Sigmoid colon (tissue), 6 donors: ENCODE measurements at regions not wholly inside any gene's neighbourhood (a gene's known extent, or its start where the extent isn't known, plus 50 kb on each side); places are given as distances from the start of the nearest gene placed in this dataset.

Source experiments
- DNase-seq: peaks from one replicate; pipeline ENCODE4 v3.0.0-alpha.2; 2019
- H3K27ac ChIP-seq, 4 donors: fragments of 200-600 bp; sonication (generic); one replicate each; pipeline ENCODE4 v1.5.1; 2016 to 2019; ENCODE audit warnings: mild to moderate bottlenecking in 1 of 4
- H3K27me3 ChIP-seq, 3 donors: fragments of 200-600 bp; sonication (generic); one replicate each; pipeline ENCODE4 v1.5.1; 2019; ENCODE audit warnings: mild to moderate bottlenecking in 1 of 3
- H3K36me3 ChIP-seq, 4 donors: fragments of 200-600 bp; sonication (generic); one replicate each; pipeline ENCODE4 v1.5.1; 2016 to 2019
- H3K4me1 ChIP-seq, 4 donors: fragments of 200-600 bp; sonication (generic); one replicate each; pipeline ENCODE4 v1.5.1; 2017 to 2019
- H3K4me3 ChIP-seq, 4 donors: fragments of 200-600 bp; sonication (generic); one replicate each; pipeline ENCODE4 v1.5.1; 2017 to 2019; ENCODE audit warnings: mild to moderate bottlenecking in 2 of 4, moderate library complexity in 1 of 4
- H3K9me3 ChIP-seq, 4 donors: fragments of 200-600 bp in 3 of 4; sonication (generic) in 3 of 4; one replicate each; pipeline versions ENCODE4 v1.5.1 to v1.6.1; 2013 to 2019
- EP300 ChIP-seq, 4 donors: sonication (generic); formaldehyde crosslinking; IDR thresholded peaks; one replicate each; pipeline ENCODE4 v1.6.1; 2017; ENCODE audit warnings: antibody characterized with exemption in 4 of 4
- POLR2A ChIP-seq, 2 donors: fragments of 450-650 bp; IDR thresholded peaks; one replicate each; pipeline ENCODE4 v1.6.1; 2016; ENCODE audit warnings: antibody characterized with exemption in 2 of 2, mild to moderate bottlenecking in 2 of 2, moderate library complexity in 2 of 2
- POLR2AphosphoS5 ChIP-seq, 4 donors: sonication (generic); formaldehyde crosslinking; IDR thresholded peaks; one replicate each; pipeline ENCODE4 v1.6.1; 2017; ENCODE audit warnings: antibody characterized with exemption in 4 of 4
- WGBS, 2 donors: extraction: QIAGEN DNeasy Blood & Tissue Kit; methylation state at CpG; one replicate each; pipeline ENCODE4 v1.1.7; 2013; 5-methylcytosine and 5-hydroxymethylcytosine counted together
- intact Hi-C: fragments of 100-400 bp; cut with DNase I; formaldehyde crosslinking; loops from one replicate; pipeline ENCODE4 v1.15.1; 2023
- TF ChIP-seq, protein P1 (sequence below), 4 experiments: fragments of 450-650 bp in 3 of 4; fragments of 200-600 bp in 1 of 4; IDR thresholded peaks; one replicate each; pipeline ENCODE4 v1.5.1; 2016 to 2019; ENCODE audit warnings: antibody characterized with exemption in 4 of 4, mild to moderate bottlenecking in 3 of 4, moderate library complexity in 2 of 4
- donor health status: healthy with polysubstance abuse.
- donor health status: healthy.

DNA sequence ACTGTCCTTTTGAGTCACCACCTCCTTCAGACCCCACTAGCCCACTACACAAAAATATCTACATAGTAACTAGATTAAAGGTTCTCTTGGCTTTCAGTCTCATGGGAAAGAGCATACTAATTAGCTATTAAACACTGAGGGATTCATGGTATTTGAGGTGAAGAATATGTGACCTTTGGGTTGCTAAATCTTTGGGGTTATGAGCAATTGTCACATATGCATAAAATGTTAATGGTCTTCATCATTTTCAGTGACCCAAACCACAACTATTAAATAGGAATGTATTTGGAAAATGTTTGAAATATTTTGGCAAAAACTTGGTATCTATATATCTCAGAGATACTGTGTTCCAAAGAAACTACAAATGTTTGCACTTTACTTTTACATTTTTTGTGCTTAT, 365.1 kb downstream of the MAGEB5 start:
- no peak overlapping the region for H3K4me3 ChIP-seq
- no peak for DNase-seq
- no peaks in the 10 kb centered on the region for H3K9me3 ChIP-seq
- intact Hi-C loops, result no loop called here
- H3K27me3 ChIP-seq, result no peaks in the 10 kb centered on the region
- no peaks in the 10 kb centered on the region for H3K4me1 ChIP-seq
- H3K36me3 ChIP-seq, result no peaks in the 10 kb centered on the region
- no peak overlapping the region for H3K27ac ChIP-seq
- TF ChIP-seq POLR2A (IDR thresholded peaks at IDR 0.05) (no peak), EP300 (IDR thresholded peaks at IDR 0.05) (no peak), POLR2AphosphoS5 (IDR thresholded peaks at IDR 0.05) (no peak)
- TF ChIP-seq, protein P1, sequence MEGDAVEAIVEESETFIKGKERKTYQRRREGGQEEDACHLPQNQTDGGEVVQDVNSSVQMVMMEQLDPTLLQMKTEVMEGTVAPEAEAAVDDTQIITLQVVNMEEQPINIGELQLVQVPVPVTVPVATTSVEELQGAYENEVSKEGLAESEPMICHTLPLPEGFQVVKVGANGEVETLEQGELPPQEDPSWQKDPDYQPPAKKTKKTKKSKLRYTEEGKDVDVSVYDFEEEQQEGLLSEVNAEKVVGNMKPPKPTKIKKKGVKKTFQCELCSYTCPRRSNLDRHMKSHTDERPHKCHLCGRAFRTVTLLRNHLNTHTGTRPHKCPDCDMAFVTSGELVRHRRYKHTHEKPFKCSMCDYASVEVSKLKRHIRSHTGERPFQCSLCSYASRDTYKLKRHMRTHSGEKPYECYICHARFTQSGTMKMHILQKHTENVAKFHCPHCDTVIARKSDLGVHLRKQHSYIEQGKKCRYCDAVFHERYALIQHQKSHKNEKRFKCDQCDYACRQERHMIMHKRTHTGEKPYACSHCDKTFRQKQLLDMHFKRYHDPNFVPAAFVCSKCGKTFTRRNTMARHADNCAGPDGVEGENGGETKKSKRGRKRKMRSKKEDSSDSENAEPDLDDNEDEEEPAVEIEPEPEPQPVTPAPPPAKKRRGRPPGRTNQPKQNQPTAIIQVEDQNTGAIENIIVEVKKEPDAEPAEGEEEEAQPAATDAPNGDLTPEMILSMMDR (IDR thresholded peaks at IDR 0.05), result no peak

DNA sequence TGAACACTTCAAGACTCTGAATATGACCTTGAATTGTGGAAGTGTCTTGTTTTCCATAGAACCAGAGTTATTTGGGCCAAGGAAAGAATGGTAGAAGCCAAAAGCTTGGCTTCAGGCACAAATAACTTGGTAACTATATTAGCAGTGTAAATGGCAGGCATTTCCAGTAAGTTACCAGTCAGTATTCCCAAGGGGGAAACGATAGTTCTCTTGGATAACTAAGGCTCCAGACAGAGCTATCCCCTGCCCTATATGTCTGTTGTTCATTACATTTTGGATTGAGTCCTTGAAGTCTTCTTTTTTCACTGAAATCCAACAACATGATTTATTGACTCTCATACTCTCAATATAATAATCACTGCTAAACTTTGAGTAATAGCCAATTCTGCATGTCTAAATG, 364.1 kb downstream of the MAGEB5 start:
- Histone ChIP-seq H3K4me1 (no peaks in the 10 kb centered on the region), H3K27ac (no peak overlapping the region), H3K9me3 (no peaks in the 10 kb centered on the region), H3K36me3 (no peaks in the 10 kb centered on the region), H3K27me3 (no peaks in the 10 kb centered on the region), H3K4me3 (no peak overlapping the region)
- no peak for TF ChIP-seq EP300 (IDR thresholded peaks at IDR 0.05)
- no peak for TF ChIP-seq POLR2AphosphoS5 (IDR thresholded peaks at IDR 0.05)
- TF ChIP-seq POLR2A (IDR thresholded peaks at IDR 0.05), result no peak
- intact Hi-C loops, result no loop called here
- no peak for DNase-seq
- 40 to 56% methylated on average over 1 of the region's 1 CpG for WGBS, 2 donors

DNA sequence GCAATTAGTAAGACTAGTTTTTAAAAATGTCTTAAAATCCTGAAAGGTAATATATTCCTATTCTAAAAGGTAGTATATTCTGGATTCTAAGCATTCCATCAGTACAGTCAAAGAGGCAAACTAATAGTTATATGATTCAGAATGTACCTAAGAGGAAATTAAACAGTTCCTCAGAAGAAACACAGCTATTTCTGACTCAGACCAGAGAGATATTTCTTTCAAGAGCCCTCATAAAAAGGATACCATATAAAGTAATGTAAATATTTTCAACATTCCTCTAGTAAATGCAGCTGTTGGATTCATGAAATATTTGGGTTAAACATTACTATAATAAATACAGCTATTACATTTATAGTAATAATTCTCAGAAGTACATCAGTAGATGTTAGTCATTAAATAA, 358.3 kb downstream of the MAGEB5 start:
- Histone ChIP-seq H3K27me3 (no peaks in the 10 kb centered on the region), H3K27ac (no peak overlapping the region), H3K4me3 (no peak overlapping the region), H3K9me3 (no peaks in the 10 kb centered on the region), H3K36me3 (no peaks in the 10 kb centered on the region), H3K4me1 (no peaks in the 10 kb centered on the region)
- TF ChIP-seq POLR2AphosphoS5 (IDR thresholded peaks at IDR 0.05), result no peak
- TF ChIP-seq EP300 (IDR thresholded peaks at IDR 0.05), result no peak
- TF ChIP-seq POLR2A (IDR thresholded peaks at IDR 0.05), result no peak
- TF ChIP-seq, protein P1 (IDR thresholded peaks at IDR 0.05), result no peak
- intact Hi-C loops, result no loop called here
- no peak for DNase-seq

DNA sequence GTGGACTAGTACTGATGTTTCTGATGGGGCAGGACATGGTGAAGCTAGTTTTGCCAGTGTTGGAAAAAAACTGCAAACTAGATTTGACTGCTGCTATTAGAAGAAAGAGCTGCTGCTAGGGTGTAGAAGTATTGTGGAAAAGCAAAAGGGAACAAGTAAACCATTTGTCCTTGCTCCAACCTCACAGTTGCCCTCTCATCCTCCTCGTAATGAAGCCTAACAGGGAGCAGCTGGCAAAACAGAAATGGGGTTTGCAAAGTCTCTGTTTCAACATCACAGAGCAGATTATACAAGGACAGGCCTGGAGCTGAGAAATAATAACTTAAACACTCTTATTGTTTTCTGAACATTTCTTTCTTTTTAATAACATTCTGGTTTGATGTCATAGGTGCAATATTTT, 346.2 kb downstream of the MAGEB5 start:
- no peak for DNase-seq
- TF ChIP-seq, protein P1 (IDR thresholded peaks at IDR 0.05), result no peak
- TF ChIP-seq POLR2AphosphoS5 (IDR thresholded peaks at IDR 0.05), result no peak
- intact Hi-C loops, result no loop called here
- 16 to 59% methylated on average over 1 of the region's 1 CpG for WGBS, 2 donors
- no peaks in the 10 kb centered on the region for H3K9me3 ChIP-seq
- no peak overlapping the region for H3K27ac ChIP-seq
- H3K4me1 ChIP-seq, result no peaks in the 10 kb centered on the region
- H3K4me3 ChIP-seq, result no peak overlapping the region
- no peaks in the 10 kb centered on the region for H3K27me3 ChIP-seq
- no peaks in the 10 kb centered on the region for H3K36me3 ChIP-seq

DNA sequence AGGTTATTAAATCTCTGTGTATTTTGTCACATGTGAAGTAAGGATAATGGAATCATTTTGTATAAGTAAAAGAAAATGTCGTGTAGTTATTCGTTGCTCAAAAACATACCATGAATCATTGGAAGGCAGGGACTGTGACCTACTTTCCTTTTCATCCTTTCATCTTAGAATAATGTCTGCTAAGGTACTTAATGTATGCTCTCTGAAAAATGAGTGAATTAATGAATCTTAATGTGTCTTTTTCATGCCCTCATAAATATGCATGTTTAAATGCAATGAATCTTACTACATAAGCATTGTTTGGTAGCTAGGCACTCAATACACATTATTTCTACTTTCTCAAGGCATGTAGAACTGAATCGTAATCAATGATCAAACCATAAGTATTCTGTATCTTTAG, 343.9 kb downstream of the MAGEB5 start:
- Histone ChIP-seq H3K27me3 (no peaks in the 10 kb centered on the region), H3K4me3 (no peak overlapping the region), H3K36me3 (no peaks in the 10 kb centered on the region), H3K27ac (no peak overlapping the region), H3K9me3 (no peaks in the 10 kb centered on the region), H3K4me1 (no peaks in the 10 kb centered on the region)
- 83 to 92% methylated on average over 3 of the region's 3 CpGs for WGBS, 2 donors
- intact Hi-C loops, result no loop called here
- TF ChIP-seq, protein P1 (IDR thresholded peaks at IDR 0.05), result no peak
- TF ChIP-seq POLR2A (IDR thresholded peaks at IDR 0.05) (no peak), EP300 (IDR thresholded peaks at IDR 0.05) (no peak), POLR2AphosphoS5 (IDR thresholded peaks at IDR 0.05) (no peak)
- DNase-seq, result no peak
